Neural cell (in vitro differentiated cells): ENCODE measurements at regions not wholly inside any gene's neighbourhood (a gene's known extent, or its start where the extent isn't known, plus 50 kb on each side); places are given as distances from the start of the nearest gene placed in this dataset.

ENCODE experiments used
- CTCF ChIP-seq: fragments of 450-650 bp; IDR thresholded peaks from 2 replicates; pipeline ENCODE4 v1.5.1; 2014; ENCODE audit warnings: antibody characterized with exemption, mild to moderate bottlenecking, moderate library complexity; ENCODE audit not compliant: poor library complexity, severe bottlenecking
- EP300 ChIP-seq: fragments of 450-650 bp; conservative IDR thresholded peaks from 2 replicates; pipeline ENCODE4 v1.6.1; 2014; ENCODE audit warnings: antibody characterized with exemption, mild to moderate bottlenecking, moderate library complexity; ENCODE audit not compliant: poor library complexity, severe bottlenecking
- EZH2 ChIP-seq: fragments of 200-600, 300-800 bp; shearing (Covaris generic), sonication (generic); IDR thresholded peaks from 2 replicates; pipeline ENCODE4 v1.6.1; 2014; ENCODE audit warnings: antibody characterized with exemption, low read length, borderline replicate concordance, mild to moderate bottlenecking; ENCODE audit not compliant: insufficient read depth, poor library complexity, severe bottlenecking
- MXI1 ChIP-seq: fragments of 450-650 bp; conservative IDR thresholded peaks from 2 replicates; pipeline ENCODE4 v1.6.1; 2014; ENCODE audit warnings: antibody characterized with exemption, mild to moderate bottlenecking; ENCODE audit not compliant: poor library complexity, severe bottlenecking
- POLR2AphosphoS5 ChIP-seq: IDR thresholded peaks from 2 replicates; pipeline ENCODE4 v1.6.1; 2012
- RAD21 ChIP-seq: fragments of 450-650 bp; conservative IDR thresholded peaks from 2 replicates; pipeline ENCODE4 v1.6.1; 2014; ENCODE audit warnings: antibody characterized with exemption, mild to moderate bottlenecking, moderate library complexity
- REST ChIP-seq: IDR thresholded peaks from 2 replicates; pipeline ENCODE4 v1.6.1; 2012; ENCODE audit warnings: borderline replicate concordance
- SMC3 ChIP-seq: fragments of 450-650 bp; conservative IDR thresholded peaks from 2 replicates; pipeline ENCODE4 v1.6.1; 2014; ENCODE audit warnings: antibody characterized with exemption, mild to moderate bottlenecking, moderate library complexity; ENCODE audit not compliant: poor library complexity
- TAF1 ChIP-seq: IDR thresholded peaks from 2 replicates; pipeline ENCODE4 v1.6.1; 2012; ENCODE audit warnings: low read depth

GRCh38 chr11:80519596-80520506 is 1079.0 kb upstream of the TENM4 start:
- TF ChIP-seq EZH2 (no peak), CTCF (no peak), RAD21 (no peak), TAF1 (no peak), POLR2AphosphoS5 (peak; percentile 12), REST (no peak), EP300 (no peak), SMC3 (no peak), MXI1 (no peak)
